K562 (cell line): ENCODE measurements at regions not wholly inside any gene's neighbourhood (a gene's known extent, or its start where the extent isn't known, plus 50 kb on each side); places are given as distances from the start of the nearest gene placed in this dataset.

Experiments
- ATAC-seq: fragments of 200-7000 bp; cut with Tn5 transposase; 3 replicates; pipeline ENCODE4 v1.9.1; 2020; ENCODE audit warnings: moderate library complexity
- BruUV-seq: library from RNA; stranded (reverse); fragments of 400-500 nt; replicated peaks from 2 replicates; lab custom pipeline; 2021; lab: Mats Ljungman, UMichigan
- CTCF ChIA-PET: fragments of 300-600 bp; formaldehyde crosslinking; extraction: SDS; loops from one replicate; lab custom pipeline; 2021; ENCODE audit warnings: low intra/inter-chr PET ratio; lab: Yijun Ruan, JAX
- POLR2A ChIA-PET: fragments of 300-600, 350-650 bp; sonication (Branson Sonifier 250); formaldehyde crosslinking; extraction: SDS; loops from one replicate; lab custom pipeline; 2021; ENCODE audit warnings: antibody characterized with exemption, inconsistent platforms; lab: Yijun Ruan, JAX
- DNase-seq, 4 experiments: peaks; one replicate each; pipeline versions ENCODE4 v3.0.0 to v3.0.0-alpha.2; 2011 to 2018; ENCODE audit warnings: low spot score in 3 of 4, mixed read lengths in 3 of 4; ENCODE audit errors: extremely low read depth in 1 of 4
- FAIRE-seq: peaks from 2 replicates; lab custom pipeline; 2011; peaks lifted over from hg19 to GRCh38; lab: Jason Lieb, UNC
- H2AFZ ChIP-seq: 2 replicates; pipeline ENCODE4 v1.6.0; 2011; ENCODE audit warnings: low read depth, low read length, control low read depth, inconsistent platforms
- H3K27ac ChIP-seq: fragments of 200-600 bp; 3 replicates; pipeline ENCODE4 v1.8.0; 2011; ENCODE audit warnings: low read depth, mild to moderate bottlenecking, control low read depth, inconsistent platforms, low read length, moderate library complexity, mixed read lengths; ENCODE audit errors: extremely low read depth
- H3K27me3 ChIP-seq, 2 experiments: fragments of 300-600 bp in 1 of 2; 2 replicates in 1 of 2; 3 replicates in 1 of 2; pipeline versions ENCODE4 v1.6.0 to v1.8.0; 2011; ENCODE audit warnings: inconsistent platforms in 2 of 2, low read length in 2 of 2, mild to moderate bottlenecking in 1 of 2, mixed read lengths in 1 of 2, moderate library complexity in 1 of 2; ENCODE audit not compliant: control insufficient read depth in 2 of 2, insufficient read depth in 2 of 2
- H3K36me3 ChIP-seq: fragments of 300-600 bp; 3 replicates; pipeline ENCODE4 v1.8.0; 2011; ENCODE audit warnings: mild to moderate bottlenecking, low read length, inconsistent platforms; ENCODE audit not compliant: control insufficient read depth, insufficient read depth
- H3K4me1 ChIP-seq, 2 experiments: fragments of 200-600 bp in 1 of 2; replicated peaks in 1 of 2; 2 replicates in 1 of 2; 3 replicates in 1 of 2; pipeline versions ENCODE4 v1.5.1 to v1.8.0; 2011; ENCODE audit warnings: inconsistent platforms in 2 of 2, low read length in 2 of 2, mild to moderate bottlenecking in 1 of 2, mixed read lengths in 1 of 2, moderate library complexity in 1 of 2; ENCODE audit not compliant: control insufficient read depth in 2 of 2, insufficient read depth in 2 of 2
- H3K4me2 ChIP-seq: 2 replicates; pipeline ENCODE4 v1.6.1; 2011; ENCODE audit warnings: low read length, control low read depth, inconsistent platforms, mixed read lengths; ENCODE audit not compliant: insufficient read depth
- H3K4me3 ChIP-seq: fragments of 200-600 bp; sonication (generic), shearing (Covaris generic); 2 replicates; pipeline ENCODE4 v1.5.1; 2016; ENCODE audit warnings: control low read depth, inconsistent platforms
- H3K79me2 ChIP-seq: fragments of 200-600 bp; 3 replicates; pipeline ENCODE4 v1.8.0; 2011; ENCODE audit warnings: low read length, inconsistent platforms; ENCODE audit not compliant: control insufficient read depth, insufficient read depth
- H3K9ac ChIP-seq, 2 experiments: 2 replicates each; pipeline versions ENCODE4 v1.6.0 to v1.6.1; 2011; ENCODE audit warnings: low read depth in 2 of 2, low read length in 2 of 2, control low read depth in 1 of 2, inconsistent platforms in 1 of 2, mild to moderate bottlenecking in 1 of 2, mixed read lengths in 1 of 2; ENCODE audit not compliant: insufficient read depth in 1 of 2
- H3K9me1 ChIP-seq: one replicate; pipeline ENCODE4 v1.6.0; 2011; ENCODE audit warnings: inconsistent platforms, mild to moderate bottlenecking, low read length, moderate library complexity; ENCODE audit not compliant: control insufficient read depth, insufficient read depth
- H3K9me3 ChIP-seq: replicated peaks from 2 replicates; pipeline ENCODE4 v1.5.1; 2011; ENCODE audit warnings: low read depth, low read length, inconsistent platforms; ENCODE audit not compliant: control insufficient read depth, insufficient read depth
- H4K20me1 ChIP-seq: replicated peaks from 2 replicates; pipeline ENCODE4 v1.6.1; 2011; ENCODE audit warnings: low read length, inconsistent platforms, mixed read lengths; ENCODE audit not compliant: control insufficient read depth, insufficient read depth
- MYNN ChIP-seq, 2 experiments: sonication (generic); formaldehyde crosslinking in 1 of 2; IDR thresholded peaks; 2 replicates each; pipeline versions ENCODE4 v1.5.0 to v1.6.1; 2016 to 2020; ENCODE audit warnings: antibody characterized with exemption in 1 of 2, missing genetic modification reagents in 1 of 2
- NFXL1 ChIP-seq: fragments of 450-650 bp; formaldehyde crosslinking; IDR thresholded peaks from 2 replicates; pipeline ENCODE4 v1.4.0; 2021; ENCODE audit warnings: mild to moderate bottlenecking
- PURB ChIP-seq: sonication (generic); formaldehyde crosslinking; IDR thresholded peaks from 2 replicates; pipeline ENCODE4 v1.9.0; 2021; ENCODE audit warnings: low read depth, mild to moderate bottlenecking, missing genetic modification reagents
- THRAP3 ChIP-seq: fragments of 450-650 bp; IDR thresholded peaks from 2 replicates; pipeline ENCODE4 v1.6.1; 2016; ENCODE audit warnings: mild to moderate bottlenecking, inconsistent platforms, borderline replicate concordance
- in situ Hi-C: fragments of 300-500 bp; cut with MboI; formaldehyde crosslinking; loops from 4 replicates; pipeline ENCODE4 v1.15.0; 2018; ENCODE audit warnings: inconsistent platforms, mixed read lengths
- intact Hi-C: fragments of 100-400 bp; cut with micrococcal nuclease; formaldehyde crosslinking; loops from 2 replicates; pipeline ENCODE4 v1.14.2; 2022
- TF ChIP-seq, protein P1 (sequence below): fragments of 450-650 bp; IDR thresholded peaks from 2 replicates; pipeline ENCODE4 v1.6.1; 2018; ENCODE audit warnings: mild to moderate bottlenecking, low read depth; ENCODE audit not compliant: partially characterized antibody
- TF ChIP-seq, protein P2 (sequence below): sonication (generic); formaldehyde crosslinking; IDR thresholded peaks from 2 replicates; pipeline ENCODE4 v1.8.0; 2022; ENCODE audit warnings: mild to moderate bottlenecking, missing genetic modification reagents

DNA sequence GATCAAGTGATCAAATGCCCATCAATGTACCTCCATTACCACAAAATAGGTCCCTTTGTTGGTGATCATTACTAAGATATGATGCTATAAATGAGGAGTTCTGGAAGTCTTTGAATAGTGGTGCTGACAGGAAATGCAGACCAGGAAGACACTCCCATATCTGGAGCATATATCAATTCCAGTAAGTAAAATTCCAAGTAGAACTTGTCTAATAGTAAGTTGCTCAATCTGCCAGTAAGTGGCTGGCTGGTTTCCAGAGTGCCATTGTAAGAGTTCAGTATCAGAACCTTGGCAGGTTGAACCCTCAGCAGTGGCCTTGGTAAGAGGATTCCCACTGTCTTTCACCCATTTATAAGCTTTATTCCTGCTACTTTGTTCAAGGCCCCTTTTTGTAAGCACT is 379.9 kb upstream of the RBMS3 start:
- intact Hi-C loops, result no loop called here
- H3K27me3 ChIP-seq, result no peaks in the 10 kb centered on the region
- H4K20me1 ChIP-seq, result no peaks in the 10 kb centered on the region
- H3K4me1 ChIP-seq, result no peaks in the 10 kb centered on the region
- in situ Hi-C loops, result no loop called here
- no peaks in the 10 kb centered on the region for H3K36me3 ChIP-seq
- ATAC-seq, result no peak
- CTCF ChIA-PET, result no interaction called here
- H3K9me3 ChIP-seq, result 0 out of 2 replicates have a peak, but pooled peaks cover 2% of the 10 kb centered on the region
- no peak overlapping the region for H3K4me3 ChIP-seq
- TF ChIP-seq, protein P1, sequence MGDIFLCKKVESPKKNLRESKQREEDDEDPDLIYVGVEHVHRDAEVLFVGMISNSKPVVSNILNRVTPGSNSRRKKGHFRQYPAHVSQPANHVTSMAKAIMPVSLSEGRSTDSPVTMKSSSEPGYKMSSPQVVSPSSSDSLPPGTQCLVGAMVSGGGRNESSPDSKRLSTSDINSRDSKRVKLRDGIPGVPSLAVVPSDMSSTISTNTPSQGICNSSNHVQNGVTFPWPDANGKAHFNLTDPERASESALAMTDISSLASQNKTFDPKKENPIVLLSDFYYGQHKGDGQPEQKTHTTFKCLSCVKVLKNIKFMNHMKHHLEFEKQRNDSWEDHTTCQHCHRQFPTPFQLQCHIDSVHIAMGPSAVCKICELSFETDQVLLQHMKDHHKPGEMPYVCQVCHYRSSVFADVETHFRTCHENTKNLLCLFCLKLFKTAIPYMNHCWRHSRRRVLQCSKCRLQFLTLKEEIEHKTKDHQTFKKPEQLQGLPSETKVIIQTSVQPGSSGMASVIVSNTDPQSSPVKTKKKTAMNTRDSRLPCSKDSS, result no peak
- TF ChIP-seq MYNN (IDR thresholded peaks at IDR 0.05), result no peak
- no peak for TF ChIP-seq MYNN (CRISPR knock-in tag; IDR thresholded peaks at IDR 0.05)
- no peak for TF ChIP-seq PURB
- TF ChIP-seq NFXL1 (CRISPR knock-in tag), result no peak
- TF ChIP-seq THRAP3, result no peak
- TF ChIP-seq, protein P2, sequence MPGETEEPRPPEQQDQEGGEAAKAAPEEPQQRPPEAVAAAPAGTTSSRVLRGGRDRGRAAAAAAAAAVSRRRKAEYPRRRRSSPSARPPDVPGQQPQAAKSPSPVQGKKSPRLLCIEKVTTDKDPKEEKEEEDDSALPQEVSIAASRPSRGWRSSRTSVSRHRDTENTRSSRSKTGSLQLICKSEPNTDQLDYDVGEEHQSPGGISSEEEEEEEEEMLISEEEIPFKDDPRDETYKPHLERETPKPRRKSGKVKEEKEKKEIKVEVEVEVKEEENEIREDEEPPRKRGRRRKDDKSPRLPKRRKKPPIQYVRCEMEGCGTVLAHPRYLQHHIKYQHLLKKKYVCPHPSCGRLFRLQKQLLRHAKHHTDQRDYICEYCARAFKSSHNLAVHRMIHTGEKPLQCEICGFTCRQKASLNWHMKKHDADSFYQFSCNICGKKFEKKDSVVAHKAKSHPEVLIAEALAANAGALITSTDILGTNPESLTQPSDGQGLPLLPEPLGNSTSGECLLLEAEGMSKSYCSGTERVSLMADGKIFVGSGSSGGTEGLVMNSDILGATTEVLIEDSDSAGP (CRISPR knock-in tag), result no peak
- TF ChIP-seq, all 486 proteins: peak for 0
- Histone ChIP-seq H3K9ac (no peak overlapping the region), H2AFZ (no peak overlapping the region), H3K4me2 (no peak overlapping the region), H3K27ac (no peak overlapping the region), H3K9me1 (no peaks in the 10 kb centered on the region), H3K79me2 (no peaks in the 10 kb centered on the region)
- DNase-seq, result no peak
- BruUV-seq, result no TSS peak
- no peak for FAIRE-seq
- POLR2A ChIA-PET, result no interaction called here
